SK-N-SH treated with all-trans-retinoic acid at 6 μM for 48 hours (cell line): ENCODE measurements at regions not wholly inside any gene's neighbourhood (a gene's known extent, or its start where the extent isn't known, plus 50 kb on each side); places are given as distances from the start of the nearest gene placed in this dataset.

Experiments used
- ATAC-seq: fragments of 200-7000 bp; cut with Tn5 transposase; 3 replicates; pipeline ENCODE4 v1.9.1; 2020; ENCODE audit warnings: mild to moderate bottlenecking, moderate library complexity
- ARNTL ChIP-seq: fragments of 450-650 bp; formaldehyde crosslinking; IDR thresholded peaks from 2 replicates; pipeline ENCODE4 v1.5.0; 2020; ENCODE audit warnings: low read depth, mild to moderate bottlenecking, moderate library complexity, borderline replicate concordance
- BACH2 ChIP-seq: fragments of 250-450 bp; sonication (Bioruptor Pico); IDR thresholded peaks from 2 replicates; pipeline ENCODE4 v1.9.0; 2021; ENCODE audit warnings: mild to moderate bottlenecking, borderline replicate concordance
- CSDC2 ChIP-seq: fragments of 250-450 bp; sonication (Bioruptor Pico); IDR thresholded peaks from 2 replicates; pipeline ENCODE4 v1.5.0; 2020; ENCODE audit warnings: mild to moderate bottlenecking, moderate library complexity
- ESRRG ChIP-seq: fragments of 250-450 bp; sonication (Bioruptor Pico); IDR thresholded peaks from 2 replicates; pipeline ENCODE4 v1.6.1; 2021; ENCODE audit warnings: mild to moderate bottlenecking
- GLIS3 ChIP-seq: fragments of 250-450 bp; sonication (Bioruptor Pico); IDR thresholded peaks from 2 replicates; pipeline ENCODE4 v1.5.0; 2020; ENCODE audit warnings: mild to moderate bottlenecking, moderate library complexity
- ISL1 ChIP-seq: fragments of 250-450 bp; sonication (Bioruptor Pico); IDR thresholded peaks from 2 replicates; pipeline ENCODE4 v2.1.2; 2022; ENCODE audit warnings: mild to moderate bottlenecking, moderate library complexity
- OSR1 ChIP-seq: fragments of 250-450 bp; sonication (Bioruptor Pico); IDR thresholded peaks from 2 replicates; pipeline ENCODE4 v1.8.0; 2022; ENCODE audit warnings: moderate library complexity, mild to moderate bottlenecking, inconsistent platforms
- PPARA ChIP-seq: fragments of 250-450 bp; sonication (Bioruptor Pico); IDR thresholded peaks from 2 replicates; pipeline ENCODE4 v1.5.0; 2020; ENCODE audit warnings: mild to moderate bottlenecking, borderline replicate concordance
- RARB ChIP-seq: fragments of 250-450 bp; sonication (Bioruptor Pico); IDR thresholded peaks from 2 replicates; pipeline ENCODE4 v1.8.0; 2021; ENCODE audit warnings: mild to moderate bottlenecking, moderate library complexity
- SNAI2 ChIP-seq: fragments of 250-450 bp; sonication (Bioruptor Pico); IDR thresholded peaks from 2 replicates; pipeline ENCODE4 v1.5.0; 2020; ENCODE audit warnings: mild to moderate bottlenecking, moderate library complexity
- TCF4 ChIP-seq: fragments of 250-450 bp; sonication (Bioruptor Pico); IDR thresholded peaks from 2 replicates; pipeline ENCODE4 v1.8.0; 2021; ENCODE audit warnings: mild to moderate bottlenecking, moderate library complexity, borderline replicate concordance
- TOX ChIP-seq: fragments of 250-450 bp; sonication (Bioruptor Pico); IDR thresholded peaks from 2 replicates; pipeline ENCODE4 v1.8.0; 2021; ENCODE audit warnings: mild to moderate bottlenecking, moderate library complexity, borderline replicate concordance
- ZC3H10 ChIP-seq: fragments of 250-450 bp; sonication (Bioruptor Pico); IDR thresholded peaks from 2 replicates; pipeline ENCODE4 v1.5.1; 2021; ENCODE audit warnings: mild to moderate bottlenecking, moderate library complexity
- ZFP3 ChIP-seq: fragments of 250-450 bp; sonication (Bioruptor Pico); IDR thresholded peaks from 2 replicates; pipeline ENCODE4 v1.5.0; 2020; ENCODE audit warnings: mild to moderate bottlenecking, moderate library complexity
- ZFP30 ChIP-seq: fragments of 450-650 bp; formaldehyde crosslinking; IDR thresholded peaks from 2 replicates; pipeline ENCODE4 v1.5.0; 2022; ENCODE audit warnings: mild to moderate bottlenecking, moderate library complexity
- ZNF565 ChIP-seq: fragments of 450-650 bp; formaldehyde crosslinking; conservative IDR thresholded peaks from 2 replicates; pipeline ENCODE4 v1.5.0; 2020; ENCODE audit warnings: low read depth, mild to moderate bottlenecking, moderate library complexity
- ZNF70 ChIP-seq: fragments of 450-650 bp; formaldehyde crosslinking; IDR thresholded peaks from 2 replicates; pipeline ENCODE4 v1.5.0; 2020; ENCODE audit warnings: mild to moderate bottlenecking, moderate library complexity
- ZNF8 ChIP-seq: fragments of 450-650 bp; formaldehyde crosslinking; IDR thresholded peaks from 2 replicates; pipeline ENCODE4 v1.5.0; 2020; ENCODE audit warnings: mild to moderate bottlenecking, moderate library complexity
- TF ChIP-seq, protein P1 (sequence below): fragments of 250-450 bp; sonication (Bioruptor Pico); IDR thresholded peaks from 2 replicates; pipeline ENCODE4 v1.8.0; 2021; ENCODE audit warnings: low read depth, mild to moderate bottlenecking, moderate library complexity, borderline replicate concordance
- TF ChIP-seq, protein P2 (sequence below): fragments of 250-450 bp; sonication (Bioruptor Pico); IDR thresholded peaks from 2 replicates; pipeline ENCODE4 v1.5.1; 2021; ENCODE audit warnings: mild to moderate bottlenecking, moderate library complexity
- TF ChIP-seq, protein P3 (sequence below): fragments of 250-450 bp; sonication (Bioruptor Pico); IDR thresholded peaks from 2 replicates; pipeline ENCODE4 v1.8.0; 2020; ENCODE audit warnings: mild to moderate bottlenecking, moderate library complexity, borderline replicate concordance
- TF ChIP-seq, protein P4 (sequence below): fragments of 250-450 bp; sonication (Bioruptor Pico); IDR thresholded peaks from 2 replicates; pipeline ENCODE4 v1.5.0; 2020; ENCODE audit warnings: mild to moderate bottlenecking, moderate library complexity
- TF ChIP-seq, protein P5 (sequence below): fragments of 250-450 bp; sonication (Bioruptor Pico); IDR thresholded peaks from 2 replicates; pipeline ENCODE4 v1.5.1; 2020; ENCODE audit warnings: low read depth, mild to moderate bottlenecking, moderate library complexity

DNA sequence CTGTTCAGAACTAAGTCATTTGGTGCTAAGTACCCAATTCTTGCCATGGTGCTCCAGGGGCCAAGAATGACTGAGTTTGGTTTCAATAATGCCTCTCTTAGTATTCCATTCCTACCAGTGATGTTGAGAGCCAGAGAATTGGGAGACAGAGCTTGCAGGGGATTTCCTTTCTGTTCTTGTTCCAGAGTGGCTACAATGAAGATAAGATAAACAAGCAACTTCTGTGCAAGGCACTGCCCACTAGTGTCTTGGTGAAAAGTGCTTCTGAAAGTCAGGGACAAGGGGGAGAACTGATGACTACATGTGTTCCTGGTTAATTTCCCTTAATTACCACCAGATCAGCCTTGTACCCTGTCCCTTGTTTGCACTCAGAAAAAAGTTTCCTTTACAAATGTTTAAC is 421.6 kb downstream of the BCKDHB start:
- TF ChIP-seq SNAI2 (CRISPR knock-in tag) (no peak), ARNTL (CRISPR knock-in tag) (no peak), TCF4 (CRISPR knock-in tag) (no peak), CSDC2 (CRISPR knock-in tag) (no peak), ZFP30 (CRISPR knock-in tag) (no peak), ESRRG (no peak), BACH2 (CRISPR knock-in tag) (no peak), ZFP3 (CRISPR knock-in tag) (no peak), RARB (CRISPR knock-in tag) (no peak)
- TF ChIP-seq, protein P1, sequence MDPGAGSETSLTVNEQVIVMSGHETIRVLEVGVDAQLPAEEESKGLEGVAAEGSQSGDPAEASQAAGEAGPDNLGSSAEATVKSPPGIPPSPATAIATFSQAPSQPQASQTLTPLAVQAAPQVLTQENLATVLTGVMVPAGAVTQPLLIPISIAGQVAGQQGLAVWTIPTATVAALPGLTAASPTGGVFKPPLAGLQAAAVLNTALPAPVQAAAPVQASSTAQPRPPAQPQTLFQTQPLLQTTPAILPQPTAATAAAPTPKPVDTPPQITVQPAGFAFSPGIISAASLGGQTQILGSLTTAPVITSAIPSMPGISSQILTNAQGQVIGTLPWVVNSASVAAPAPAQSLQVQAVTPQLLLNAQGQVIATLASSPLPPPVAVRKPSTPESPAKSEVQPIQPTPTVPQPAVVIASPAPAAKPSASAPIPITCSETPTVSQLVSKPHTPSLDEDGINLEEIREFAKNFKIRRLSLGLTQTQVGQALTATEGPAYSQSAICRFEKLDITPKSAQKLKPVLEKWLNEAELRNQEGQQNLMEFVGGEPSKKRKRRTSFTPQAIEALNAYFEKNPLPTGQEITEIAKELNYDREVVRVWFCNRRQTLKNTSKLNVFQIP (CRISPR knock-in tag) = no peak
- TF ChIP-seq, protein P2, sequence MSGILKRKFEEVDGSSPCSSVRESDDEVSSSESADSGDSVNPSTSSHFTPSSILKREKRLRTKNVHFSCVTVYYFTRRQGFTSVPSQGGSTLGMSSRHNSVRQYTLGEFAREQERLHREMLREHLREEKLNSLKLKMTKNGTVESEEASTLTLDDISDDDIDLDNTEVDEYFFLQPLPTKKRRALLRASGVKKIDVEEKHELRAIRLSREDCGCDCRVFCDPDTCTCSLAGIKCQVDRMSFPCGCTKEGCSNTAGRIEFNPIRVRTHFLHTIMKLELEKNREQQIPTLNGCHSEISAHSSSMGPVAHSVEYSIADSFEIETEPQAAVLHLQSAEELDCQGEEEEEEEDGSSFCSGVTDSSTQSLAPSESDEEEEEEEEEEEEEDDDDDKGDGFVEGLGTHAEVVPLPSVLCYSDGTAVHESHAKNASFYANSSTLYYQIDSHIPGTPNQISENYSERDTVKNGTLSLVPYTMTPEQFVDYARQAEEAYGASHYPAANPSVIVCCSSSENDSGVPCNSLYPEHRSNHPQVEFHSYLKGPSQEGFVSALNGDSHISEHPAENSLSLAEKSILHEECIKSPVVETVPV (CRISPR knock-in tag) = no peak
- ATAC-seq = peak; percentile 26; the same call in 2 of the 3 replicates

DNA sequence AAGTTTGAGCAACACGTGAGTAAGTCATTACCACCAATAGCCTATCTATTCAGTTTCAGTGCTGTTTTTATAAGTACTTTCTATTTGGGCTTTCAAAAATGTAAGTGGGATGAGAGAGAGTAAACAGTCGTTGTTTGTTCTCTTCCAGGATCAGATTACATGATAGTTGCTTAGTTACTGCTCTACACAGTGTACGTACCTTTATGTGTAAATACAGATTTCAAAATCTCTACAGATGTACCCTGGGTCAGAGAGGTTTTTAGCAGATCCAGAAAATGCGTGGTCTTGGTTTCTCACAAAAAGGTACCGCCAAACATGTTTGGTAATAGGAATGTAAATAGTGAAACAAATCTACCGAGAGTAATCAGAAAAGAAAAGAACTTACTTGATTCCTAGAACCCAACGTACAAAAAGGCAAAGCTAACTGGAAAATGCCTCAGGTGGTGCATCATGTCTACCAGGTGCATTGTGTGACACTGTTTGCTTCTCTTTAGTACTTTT is 421.1 kb downstream of the BCKDHB start:
- ATAC-seq = no peak
- TF ChIP-seq RARB (CRISPR knock-in tag) (no peak), TCF4 (CRISPR knock-in tag) (no peak)

DNA sequence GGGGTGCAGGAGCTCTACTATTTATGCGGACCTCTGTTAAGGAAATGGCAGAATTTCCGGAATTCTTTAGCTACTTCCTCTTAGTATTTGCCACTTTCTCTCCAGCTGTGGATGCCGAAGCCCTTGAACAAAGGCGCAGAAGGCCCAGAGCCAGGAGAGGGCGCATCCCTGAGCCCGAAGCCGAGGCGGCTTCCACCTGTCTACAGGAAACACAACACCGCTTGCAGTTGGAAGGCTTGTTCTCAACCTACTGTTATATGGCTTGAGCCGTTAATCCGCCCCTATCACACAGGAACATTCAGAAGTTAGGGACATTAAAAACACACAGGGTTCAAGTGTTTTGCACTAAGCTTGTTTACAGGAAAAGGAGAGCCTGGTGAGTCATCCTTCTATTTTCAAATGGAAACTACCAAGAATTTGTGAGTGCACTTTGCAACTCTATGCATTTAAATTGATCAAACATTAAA is 417.1 kb downstream of the BCKDHB start:
- peak; percentile 21; the same call in 1 of the 3 replicates for ATAC-seq
- no peak for TF ChIP-seq ARNTL (CRISPR knock-in tag)
- no peak for TF ChIP-seq GLIS3 (CRISPR knock-in tag)
- TF ChIP-seq ZFP3 (CRISPR knock-in tag) = no peak
- no peak for TF ChIP-seq OSR1 (CRISPR knock-in tag)
- TF ChIP-seq TOX (CRISPR knock-in tag) = no peak
- TF ChIP-seq ZNF8 (CRISPR knock-in tag) = no peak
- no peak for TF ChIP-seq ZC3H10 (CRISPR knock-in tag)
- no peak for TF ChIP-seq ISL1
- TF ChIP-seq, protein P1 (CRISPR knock-in tag) = no peak
- TF ChIP-seq, protein P3, sequence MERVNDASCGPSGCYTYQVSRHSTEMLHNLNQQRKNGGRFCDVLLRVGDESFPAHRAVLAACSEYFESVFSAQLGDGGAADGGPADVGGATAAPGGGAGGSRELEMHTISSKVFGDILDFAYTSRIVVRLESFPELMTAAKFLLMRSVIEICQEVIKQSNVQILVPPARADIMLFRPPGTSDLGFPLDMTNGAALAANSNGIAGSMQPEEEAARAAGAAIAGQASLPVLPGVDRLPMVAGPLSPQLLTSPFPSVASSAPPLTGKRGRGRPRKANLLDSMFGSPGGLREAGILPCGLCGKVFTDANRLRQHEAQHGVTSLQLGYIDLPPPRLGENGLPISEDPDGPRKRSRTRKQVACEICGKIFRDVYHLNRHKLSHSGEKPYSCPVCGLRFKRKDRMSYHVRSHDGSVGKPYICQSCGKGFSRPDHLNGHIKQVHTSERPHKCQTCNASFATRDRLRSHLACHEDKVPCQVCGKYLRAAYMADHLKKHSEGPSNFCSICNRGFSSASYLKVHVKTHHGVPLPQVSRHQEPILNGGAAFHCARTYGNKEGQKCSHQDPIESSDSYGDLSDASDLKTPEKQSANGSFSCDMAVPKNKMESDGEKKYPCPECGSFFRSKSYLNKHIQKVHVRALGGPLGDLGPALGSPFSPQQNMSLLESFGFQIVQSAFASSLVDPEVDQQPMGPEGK = no peak
- no peak for TF ChIP-seq RARB (CRISPR knock-in tag)
- TF ChIP-seq BACH2 (CRISPR knock-in tag) = no peak
- no peak for TF ChIP-seq ZNF565 (CRISPR knock-in tag)
- TF ChIP-seq, protein P4, sequence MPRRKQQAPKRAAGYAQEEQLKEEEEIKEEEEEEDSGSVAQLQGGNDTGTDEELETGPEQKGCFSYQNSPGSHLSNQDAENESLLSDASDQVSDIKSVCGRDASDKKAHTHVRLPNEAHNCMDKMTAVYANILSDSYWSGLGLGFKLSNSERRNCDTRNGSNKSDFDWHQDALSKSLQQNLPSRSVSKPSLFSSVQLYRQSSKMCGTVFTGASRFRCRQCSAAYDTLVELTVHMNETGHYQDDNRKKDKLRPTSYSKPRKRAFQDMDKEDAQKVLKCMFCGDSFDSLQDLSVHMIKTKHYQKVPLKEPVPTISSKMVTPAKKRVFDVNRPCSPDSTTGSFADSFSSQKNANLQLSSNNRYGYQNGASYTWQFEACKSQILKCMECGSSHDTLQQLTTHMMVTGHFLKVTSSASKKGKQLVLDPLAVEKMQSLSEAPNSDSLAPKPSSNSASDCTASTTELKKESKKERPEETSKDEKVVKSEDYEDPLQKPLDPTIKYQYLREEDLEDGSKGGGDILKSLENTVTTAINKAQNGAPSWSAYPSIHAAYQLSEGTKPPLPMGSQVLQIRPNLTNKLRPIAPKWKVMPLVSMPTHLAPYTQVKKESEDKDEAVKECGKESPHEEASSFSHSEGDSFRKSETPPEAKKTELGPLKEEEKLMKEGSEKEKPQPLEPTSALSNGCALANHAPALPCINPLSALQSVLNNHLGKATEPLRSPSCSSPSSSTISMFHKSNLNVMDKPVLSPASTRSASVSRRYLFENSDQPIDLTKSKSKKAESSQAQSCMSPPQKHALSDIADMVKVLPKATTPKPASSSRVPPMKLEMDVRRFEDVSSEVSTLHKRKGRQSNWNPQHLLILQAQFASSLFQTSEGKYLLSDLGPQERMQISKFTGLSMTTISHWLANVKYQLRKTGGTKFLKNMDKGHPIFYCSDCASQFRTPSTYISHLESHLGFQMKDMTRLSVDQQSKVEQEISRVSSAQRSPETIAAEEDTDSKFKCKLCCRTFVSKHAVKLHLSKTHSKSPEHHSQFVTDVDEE = no peak
- no peak for TF ChIP-seq CSDC2 (CRISPR knock-in tag)
- no peak for TF ChIP-seq ZNF70 (CRISPR knock-in tag)
- TF ChIP-seq SNAI2 (CRISPR knock-in tag) = no peak
- TF ChIP-seq, protein P5, sequence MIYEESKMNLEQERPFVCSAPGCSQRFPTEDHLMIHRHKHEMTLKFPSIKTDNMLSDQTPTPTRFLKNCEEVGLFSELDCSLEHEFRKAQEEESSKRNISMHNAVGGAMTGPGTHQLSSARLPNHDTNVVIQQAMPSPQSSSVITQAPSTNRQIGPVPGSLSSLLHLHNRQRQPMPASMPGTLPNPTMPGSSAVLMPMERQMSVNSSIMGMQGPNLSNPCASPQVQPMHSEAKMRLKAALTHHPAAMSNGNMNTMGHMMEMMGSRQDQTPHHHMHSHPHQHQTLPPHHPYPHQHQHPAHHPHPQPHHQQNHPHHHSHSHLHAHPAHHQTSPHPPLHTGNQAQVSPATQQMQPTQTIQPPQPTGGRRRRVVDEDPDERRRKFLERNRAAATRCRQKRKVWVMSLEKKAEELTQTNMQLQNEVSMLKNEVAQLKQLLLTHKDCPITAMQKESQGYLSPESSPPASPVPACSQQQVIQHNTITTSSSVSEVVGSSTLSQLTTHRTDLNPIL = no peak
- no peak for TF ChIP-seq TCF4 (CRISPR knock-in tag)
- no peak for TF ChIP-seq PPARA (CRISPR knock-in tag)
- TF ChIP-seq, all 23 proteins: peak for 0
